ENCODE measurements at regions not wholly inside any gene's neighbourhood (a gene's known extent, or its start where the extent isn't known, plus 50 kb on each side); places are given as distances from the start of the nearest gene placed in this dataset.

- TF ChIP-seq CHD2 (IDR thresholded peaks at IDR 0.05; ENCODE audit: low read length) = no peak
- TF ChIP-seq USF2 (IDR thresholded peaks at IDR 0.05; ENCODE audit: low read length) = no peak
- no peak for TF ChIP-seq YY1 (IDR thresholded peaks at IDR 0.05; ENCODE audit: low read depth, low read length)
- no peak for TF ChIP-seq BRCA1 (IDR thresholded peaks at IDR 0.05; ENCODE audit: low read depth, low read length)
- TF ChIP-seq TEAD4 (IDR thresholded peaks at IDR 0.05; ENCODE audit: low read depth, low read length) = no peak
Observed at GRCh38 chr10:126842356-126842755, 62.9 kb upstream of the DOCK1 start (continued).

Data from H1 (cell line).